Coronary artery (tissue), 2 donors: ENCODE measurements at regions not wholly inside any gene's neighbourhood (a gene's known extent, or its start where the extent isn't known, plus 50 kb on each side); places are given as distances from the start of the nearest gene placed in this dataset.

Source experiments
- DNase-seq: peaks from one replicate; pipeline ENCODE4 v3.0.0-alpha.2; 2017; ENCODE audit warnings: low spot score
- H3K27ac ChIP-seq, 2 donors: fragments of 200-600 bp; sonication (generic); one replicate each; pipeline ENCODE4 v1.5.1; 2016 to 2019
- H3K4me3 ChIP-seq: fragments of 200-600 bp; sonication (generic); 2 replicates; pipeline ENCODE4 v1.5.1; 2016; ENCODE audit warnings: mild to moderate bottlenecking, moderate library complexity
- TF ChIP-seq, protein P1 (sequence below): fragments of 200-600 bp; sonication (generic); IDR thresholded peaks from one replicate; pipeline ENCODE4 v1.5.1; 2019; ENCODE audit warnings: antibody characterized with exemption

- TF ChIP-seq, protein P1, sequence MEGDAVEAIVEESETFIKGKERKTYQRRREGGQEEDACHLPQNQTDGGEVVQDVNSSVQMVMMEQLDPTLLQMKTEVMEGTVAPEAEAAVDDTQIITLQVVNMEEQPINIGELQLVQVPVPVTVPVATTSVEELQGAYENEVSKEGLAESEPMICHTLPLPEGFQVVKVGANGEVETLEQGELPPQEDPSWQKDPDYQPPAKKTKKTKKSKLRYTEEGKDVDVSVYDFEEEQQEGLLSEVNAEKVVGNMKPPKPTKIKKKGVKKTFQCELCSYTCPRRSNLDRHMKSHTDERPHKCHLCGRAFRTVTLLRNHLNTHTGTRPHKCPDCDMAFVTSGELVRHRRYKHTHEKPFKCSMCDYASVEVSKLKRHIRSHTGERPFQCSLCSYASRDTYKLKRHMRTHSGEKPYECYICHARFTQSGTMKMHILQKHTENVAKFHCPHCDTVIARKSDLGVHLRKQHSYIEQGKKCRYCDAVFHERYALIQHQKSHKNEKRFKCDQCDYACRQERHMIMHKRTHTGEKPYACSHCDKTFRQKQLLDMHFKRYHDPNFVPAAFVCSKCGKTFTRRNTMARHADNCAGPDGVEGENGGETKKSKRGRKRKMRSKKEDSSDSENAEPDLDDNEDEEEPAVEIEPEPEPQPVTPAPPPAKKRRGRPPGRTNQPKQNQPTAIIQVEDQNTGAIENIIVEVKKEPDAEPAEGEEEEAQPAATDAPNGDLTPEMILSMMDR, result no peak
- no peak for DNase-seq
- Histone ChIP-seq H3K4me3 (no peak overlapping the region), H3K27ac (no peak overlapping the region)
Measured at GRCh38 chr7:131042269-131043160, 285.2 kb upstream of the MKLN1 start.

GRCh38 chr7:131045526-131045925 is 282.1 kb upstream of the MKLN1 start:
- Histone ChIP-seq H3K4me3 (no peak overlapping the region), H3K27ac (no peak overlapping the region)
- DNase-seq, result no peak
- TF ChIP-seq, protein P1, result no peak

- TF ChIP-seq, protein P1, result no peak
- Histone ChIP-seq H3K27ac (no peak overlapping the region), H3K4me3 (no peak overlapping the region)
- DNase-seq, result no peak
Measured at GRCh38 chr7:131046246-131046645, 281.4 kb upstream of the MKLN1 start.

DNA sequence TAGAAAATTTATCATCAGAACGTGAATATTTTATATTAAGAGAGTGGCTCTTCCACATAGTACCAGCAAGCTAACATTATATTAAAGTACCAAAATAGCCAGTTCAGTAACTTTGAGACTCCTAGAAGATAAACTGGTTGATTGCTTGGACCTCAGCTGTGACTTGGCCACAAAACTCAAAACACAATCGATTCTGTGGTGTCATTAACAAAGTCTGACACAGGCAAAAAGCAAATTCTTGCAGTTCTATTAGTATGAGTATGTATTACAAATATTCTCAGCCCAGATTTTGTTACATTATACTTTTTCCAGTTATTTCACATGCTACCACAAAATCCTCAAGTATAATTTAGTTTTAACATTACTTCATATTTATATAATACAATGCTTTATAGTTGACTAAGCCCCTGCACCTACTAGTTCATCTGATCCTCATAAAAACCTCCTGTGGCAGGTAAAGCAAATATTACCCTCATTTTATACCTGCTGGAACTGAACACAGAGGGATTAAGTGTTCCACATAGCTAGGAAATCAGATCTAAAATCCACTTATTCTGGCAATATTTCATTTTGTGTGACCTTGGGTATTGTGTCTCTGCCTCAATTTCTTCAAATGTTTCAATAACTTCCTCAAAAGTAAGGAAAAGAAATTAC is 279.9 kb upstream of the MKLN1 start:
- DNase-seq, result no peak
- Histone ChIP-seq H3K27ac (no peak overlapping the region), H3K4me3 (no peak overlapping the region)
- TF ChIP-seq, protein P1, result no peak

- TF ChIP-seq, protein P1, result no peak
- Histone ChIP-seq H3K4me3 (no peak overlapping the region), H3K27ac (no peak overlapping the region)
- DNase-seq, result no peak
Measured at GRCh38 chr7:131051304-131051703, 276.4 kb upstream of the MKLN1 start.

- H3K4me3 ChIP-seq, result no peak overlapping the region
- no peak for DNase-seq
- no peak overlapping the region for H3K27ac ChIP-seq
- TF ChIP-seq, protein P1, result no peak
Measured at GRCh38 chr7:131052285-131052904, 275.3 kb upstream of the MKLN1 start.
